GM18951 (cell line): ENCODE measurements at regions not wholly inside any gene's neighbourhood (a gene's known extent, or its start where the extent isn't known, plus 50 kb on each side); places are given as distances from the start of the nearest gene placed in this dataset.

Source experiments
- POLR2A ChIP-seq: IDR thresholded peaks from 4 replicates; pipeline ENCODE4 v1.6.1; 2011; ENCODE audit warnings: mild to moderate bottlenecking; ENCODE audit not compliant: insufficient read length, insufficient read depth; ENCODE audit errors: extremely low read depth
- in situ Hi-C: fragments of 300-500 bp; cut with MboI; formaldehyde crosslinking; loops from one replicate; pipeline ENCODE4 v1.12.0; 2022; ENCODE audit warnings: low sequenced_read_pairs, mixed read lengths, inconsistent platforms; ENCODE audit not compliant: unreplicated experiment

- in situ Hi-C loops: no loop called here
- TF ChIP-seq POLR2A: no peak
Observed at GRCh38 chr2:81194581-81194980, 890.0 kb upstream of the LRRTM1 start.

- in situ Hi-C loops: no loop called here
- no peak for TF ChIP-seq POLR2A
Observed at GRCh38 chr2:81194176-81194575, 889.6 kb upstream of the LRRTM1 start.

DNA sequence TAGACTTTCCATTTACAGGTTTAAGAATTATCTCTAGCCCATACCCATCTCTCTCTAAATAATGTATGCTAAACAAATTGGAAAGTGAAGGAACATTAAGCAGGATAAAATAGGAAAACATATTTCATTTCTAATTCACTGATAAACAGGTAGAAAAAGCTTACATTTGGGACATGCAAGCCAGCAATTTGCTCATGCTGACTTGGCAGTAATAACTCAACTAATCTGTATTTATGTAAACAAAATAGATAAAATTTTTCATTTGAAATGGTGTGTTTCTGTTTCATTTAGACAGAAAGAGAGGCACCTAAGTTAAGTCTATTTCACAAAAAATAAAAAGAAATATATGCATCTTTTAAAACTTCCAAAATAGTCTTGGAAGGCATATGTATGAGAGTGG, 877.3 kb upstream of the LRRTM1 start:
- in situ Hi-C loops: no loop called here
- no peak for TF ChIP-seq POLR2A

- in situ Hi-C loops: no loop called here
- TF ChIP-seq POLR2A: no peak
Observed at GRCh38 chr2:81171447-81171846, 866.9 kb upstream of the LRRTM1 start.

DNA sequence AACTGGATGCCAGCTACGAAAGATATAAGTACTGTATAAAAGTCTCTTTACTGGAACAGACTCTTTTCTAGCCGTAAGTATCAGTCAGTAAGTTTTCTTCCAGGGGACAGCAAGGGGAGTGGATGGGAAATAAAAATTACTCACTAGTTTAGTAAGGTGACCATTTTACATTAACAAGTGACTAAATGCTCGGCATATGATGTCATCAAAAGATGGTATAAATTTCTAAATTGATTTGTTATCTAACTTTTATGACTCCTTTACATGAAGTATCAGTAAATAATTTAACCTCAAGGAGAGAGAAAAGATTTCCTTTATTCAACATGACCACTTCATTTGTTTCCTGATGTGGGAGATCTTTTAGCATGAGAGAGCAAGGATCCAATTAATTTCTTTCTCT, 859.0 kb upstream of the LRRTM1 start:
- in situ Hi-C loops: no loop called here
- no peak for TF ChIP-seq POLR2A

DNA sequence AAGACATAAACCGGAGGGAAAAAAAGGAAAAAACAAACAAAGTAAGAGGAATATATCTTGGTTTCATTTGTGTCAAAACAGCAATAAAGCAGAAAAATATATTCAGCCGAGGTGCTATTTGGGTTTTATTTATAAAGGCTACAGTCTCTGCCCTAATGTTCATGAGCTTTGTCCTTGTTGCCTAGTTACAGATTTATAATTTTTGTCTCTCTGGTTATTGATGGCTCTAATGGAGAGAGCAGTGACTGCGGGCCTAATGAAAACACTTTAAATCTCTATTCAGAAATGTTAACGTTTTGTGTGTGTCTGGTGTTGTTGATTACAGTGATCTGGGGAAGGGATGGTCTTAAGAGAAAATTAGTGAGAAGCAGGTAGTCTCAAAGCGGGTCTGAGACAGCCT, 854.0 kb upstream of the LRRTM1 start:
- in situ Hi-C loops: no loop called here
- no peak for TF ChIP-seq POLR2A

GRCh38 chr2:81148323-81148722, 843.8 kb upstream of the LRRTM1 start:
- in situ Hi-C loops: no loop called here
- TF ChIP-seq POLR2A: no peak

GRCh38 chr2:81136296-81136695, 831.7 kb upstream of the LRRTM1 start:
- TF ChIP-seq POLR2A: no peak
- in situ Hi-C loops: no loop called here

GRCh38 chr2:81097361-81097760, 792.8 kb upstream of the LRRTM1 start:
- TF ChIP-seq POLR2A: no peak
- in situ Hi-C loops: no loop called here

DNA sequence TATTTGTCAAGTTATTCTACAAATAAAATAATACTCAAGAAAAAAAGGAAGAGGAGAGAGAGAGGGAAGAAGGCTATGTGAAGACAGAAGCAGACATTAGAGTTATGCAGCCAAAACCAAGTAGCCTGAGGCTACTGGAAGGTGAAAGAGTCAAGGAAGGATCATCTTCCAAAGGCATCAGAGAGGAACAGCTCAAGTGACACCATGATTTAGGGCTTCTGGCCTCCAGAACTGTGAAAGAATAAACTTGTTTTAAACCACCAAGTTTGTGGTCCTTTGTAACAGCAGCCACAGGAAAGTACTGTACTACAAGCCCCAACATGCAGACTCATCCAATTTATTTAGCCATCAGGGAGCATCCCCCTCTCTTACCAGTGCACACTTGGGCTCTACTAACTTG, 788.5 kb upstream of the LRRTM1 start:
- in situ Hi-C loops: no loop called here
- no peak for TF ChIP-seq POLR2A

- TF ChIP-seq POLR2A: no peak
- in situ Hi-C loops: no loop called here
Observed at GRCh38 chr2:81087646-81088045, 783.1 kb upstream of the LRRTM1 start.

- in situ Hi-C loops: no loop called here
- TF ChIP-seq POLR2A: no peak
Observed at GRCh38 chr2:81084101-81084500, 779.5 kb upstream of the LRRTM1 start.

GRCh38 chr2:81078631-81079030, 774.1 kb upstream of the LRRTM1 start:
- in situ Hi-C loops: no loop called here
- TF ChIP-seq POLR2A: no peak

GRCh38 chr2:81078102-81078501, 773.5 kb upstream of the LRRTM1 start:
- TF ChIP-seq POLR2A: no peak
- in situ Hi-C loops: no loop called here

GRCh38 chr2:81077396-81077795, 772.8 kb upstream of the LRRTM1 start:
- no peak for TF ChIP-seq POLR2A
- in situ Hi-C loops: no loop called here
